Karpas-422 (cell line): ENCODE measurements at regions not wholly inside any gene's neighbourhood (a gene's known extent, or its start where the extent isn't known, plus 50 kb on each side); places are given as distances from the start of the nearest gene placed in this dataset.
"Not testable (repeated sequence)": the region's sequence is repeated elsewhere in the genome, so short reads cannot be mapped to it uniquely, and the experiment has no call there.

ENCODE experiments used
- DNase-seq: peaks from one replicate; pipeline ENCODE4 v3.0.0-alpha.2; 2015
- H2AFZ ChIP-seq: fragments of 200-600 bp; sonication (generic); 2 replicates; pipeline ENCODE4 v1.6.1; 2014; ENCODE audit warnings: antibody characterized with exemption, low read length, mixed read lengths
- H3K27ac ChIP-seq: fragments of 200-600 bp; sonication (generic); 2 replicates; pipeline ENCODE4 v1.5.1; 2014; ENCODE audit warnings: mild to moderate bottlenecking, low read length, moderate library complexity
- H3K27me3 ChIP-seq: fragments of 200-600 bp; sonication (generic); 2 replicates; pipeline ENCODE4 v1.6.1; 2014; ENCODE audit warnings: low read length, mixed read lengths
- H3K36me3 ChIP-seq: fragments of 200-600 bp; sonication (generic); 2 replicates; pipeline ENCODE4 v1.6.1; 2014; ENCODE audit warnings: low read length, mixed read lengths; ENCODE audit not compliant: insufficient read depth
- H3K4me1 ChIP-seq: fragments of 200-600 bp; sonication (generic); 2 replicates; pipeline ENCODE4 v1.6.1; 2014; ENCODE audit warnings: mild to moderate bottlenecking, low read length, mixed read lengths
- H3K4me2 ChIP-seq: fragments of 200-600 bp; sonication (generic); 2 replicates; pipeline ENCODE4 v1.6.1; 2014; ENCODE audit warnings: low read length, low read depth, mild to moderate bottlenecking; ENCODE audit not compliant: poor library complexity, severe bottlenecking
- H3K4me3 ChIP-seq: fragments of 200-600 bp; sonication (generic); 2 replicates; pipeline ENCODE4 v1.5.1; 2014; ENCODE audit warnings: mild to moderate bottlenecking, antibody characterized with exemption, low read length, mixed read lengths
- H3K79me2 ChIP-seq: fragments of 200-600 bp; sonication (generic); 2 replicates; pipeline ENCODE4 v1.6.1; 2014; ENCODE audit warnings: mild to moderate bottlenecking, low read length, mixed read lengths
- H3K9ac ChIP-seq: fragments of 200-600 bp; sonication (generic); 2 replicates; pipeline ENCODE4 v1.6.0; 2014; ENCODE audit warnings: low read length
- H3K9me2 ChIP-seq: fragments of 200-600 bp; sonication (generic), shearing (Covaris generic); replicated peaks from 2 replicates; pipeline ENCODE4 v1.6.0; 2014; ENCODE audit warnings: mild to moderate bottlenecking, low read length, moderate library complexity; ENCODE audit not compliant: insufficient read depth
- H3K9me3 ChIP-seq: fragments of 300-700, 200-600 bp; sonication (generic); 2 replicates; pipeline ENCODE4 v1.6.1; 2014; ENCODE audit warnings: low read length, mixed read lengths
- H4K20me1 ChIP-seq: fragments of 200-600 bp; sonication (generic); 2 replicates; pipeline ENCODE4 v1.6.1; 2014; ENCODE audit warnings: mild to moderate bottlenecking, antibody characterized with exemption, low read length, low read depth; ENCODE audit not compliant: insufficient read depth

DNA sequence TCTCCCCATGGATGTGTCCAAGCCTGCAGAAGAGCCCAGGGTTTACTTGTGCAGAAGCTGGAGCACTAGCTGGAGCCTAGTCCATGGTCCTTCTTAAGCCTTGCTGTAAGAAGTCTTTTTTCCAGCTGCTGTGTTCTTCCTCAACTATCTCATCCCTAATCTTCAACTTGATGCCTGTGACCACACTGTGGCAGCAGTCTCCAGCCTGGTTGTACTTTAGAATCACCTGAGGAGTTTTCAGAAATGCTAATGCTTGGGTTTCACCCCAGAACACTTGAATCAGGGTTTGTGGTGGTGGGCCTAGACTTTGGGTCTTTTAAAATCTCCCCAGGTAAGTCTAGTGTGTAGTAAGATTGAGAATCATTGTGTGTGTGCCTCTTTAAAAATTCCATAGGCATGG lies 173.6 kb downstream of the ADCYAP1 start:
- H3K79me2 ChIP-seq: no peaks in the 10 kb centered on the region
- no peaks in the 10 kb centered on the region for H3K9me3 ChIP-seq
- no peaks in the 10 kb centered on the region for H4K20me1 ChIP-seq
- no peaks in the 10 kb centered on the region for H3K4me1 ChIP-seq
- no peak overlapping the region for H3K4me3 ChIP-seq
- DNase-seq: no peak
- no peak overlapping the region for H3K9ac ChIP-seq
- no peak overlapping the region for H3K27ac ChIP-seq
- H3K36me3 ChIP-seq: no peaks in the 10 kb centered on the region
- no peak overlapping the region for H2AFZ ChIP-seq
- no peak overlapping the region for H3K4me2 ChIP-seq
- H3K27me3 ChIP-seq: no peaks in the 10 kb centered on the region
- no peaks in the 10 kb centered on the region for H3K9me2 ChIP-seq

DNA sequence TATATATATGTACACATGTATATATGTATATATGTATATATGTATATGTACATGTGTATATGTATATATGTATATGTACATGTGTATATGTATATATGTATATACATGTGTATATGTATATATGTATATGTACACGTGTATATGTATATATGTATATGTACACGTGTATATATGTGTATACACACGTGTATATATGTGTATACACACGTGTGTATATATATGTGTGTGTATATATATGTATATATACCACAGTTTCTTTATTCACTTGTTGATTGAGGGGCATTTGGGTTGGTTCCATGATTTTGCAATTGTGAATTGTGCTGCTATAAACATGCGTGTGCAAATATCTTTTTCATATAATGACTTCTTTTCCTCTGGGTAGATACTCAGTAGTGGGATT lies 179.0 kb downstream of the ADCYAP1 start:
- H3K9ac ChIP-seq, H3K4me1 ChIP-seq, H2AFZ ChIP-seq, H3K9me3 ChIP-seq, H3K9me2 ChIP-seq, H3K79me2 ChIP-seq, H3K4me3 ChIP-seq, H4K20me1 ChIP-seq, H3K4me2 ChIP-seq, H3K36me3 ChIP-seq, DNase-seq, H3K27ac ChIP-seq, H3K27me3 ChIP-seq: not testable (repeated sequence)

DNA sequence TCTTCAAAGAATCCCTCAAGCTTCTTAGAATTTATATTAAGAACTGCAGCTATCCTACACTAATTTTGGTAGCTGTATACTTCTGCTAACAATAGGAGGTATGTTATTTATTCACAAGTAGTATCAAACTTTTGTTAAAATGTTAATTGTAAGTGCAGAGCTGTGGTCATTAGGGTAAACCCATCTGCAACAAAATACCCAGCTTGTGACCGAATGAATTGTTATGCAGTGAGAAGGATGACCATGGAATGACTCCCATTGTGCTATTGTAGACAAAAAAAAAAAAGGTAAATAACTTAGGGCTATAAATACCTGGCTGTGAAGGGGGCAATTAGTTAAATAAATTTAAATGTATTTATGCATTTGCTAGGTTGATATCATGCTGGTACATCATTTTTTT lies 186.1 kb downstream of the ADCYAP1 start:
- no peak for DNase-seq
- no peak overlapping the region for H3K9ac ChIP-seq
- H3K9me2 ChIP-seq: no peaks in the 10 kb centered on the region
- H3K4me2 ChIP-seq: no peak overlapping the region
- no peak overlapping the region for H3K27ac ChIP-seq
- no peaks in the 10 kb centered on the region for H3K4me1 ChIP-seq
- no peaks in the 10 kb centered on the region for H3K27me3 ChIP-seq
- no peak overlapping the region for H3K4me3 ChIP-seq
- H4K20me1 ChIP-seq: no peaks in the 10 kb centered on the region
- H3K79me2 ChIP-seq: no peaks in the 10 kb centered on the region
- no peak overlapping the region for H2AFZ ChIP-seq
- H3K36me3 ChIP-seq: no peaks in the 10 kb centered on the region
- H3K9me3 ChIP-seq: peaks cover 7% of the 10 kb centered on the region

DNA sequence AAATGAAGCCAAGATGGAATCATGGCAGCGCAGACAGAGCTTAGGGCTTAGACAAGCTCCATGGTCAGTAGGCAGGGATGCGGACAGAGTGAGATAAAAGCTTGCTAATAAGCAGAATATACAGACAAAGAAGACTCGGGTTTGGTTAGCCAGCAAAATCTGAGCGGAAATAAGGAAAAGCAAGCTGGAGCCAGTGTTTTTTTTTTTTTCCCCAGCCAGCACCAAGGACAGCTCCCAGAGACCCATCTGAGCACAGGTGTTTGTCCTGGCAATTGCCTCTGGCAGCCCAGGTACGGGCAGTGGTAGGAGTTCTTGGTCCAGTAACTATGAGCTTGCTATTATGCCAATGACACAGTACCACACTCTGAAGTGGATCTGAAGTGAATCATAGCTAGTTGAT lies 187.6 kb downstream of the ADCYAP1 start:
- Histone ChIP-seq H4K20me1 (no peaks in the 10 kb centered on the region), H2AFZ (no peak overlapping the region), H3K9me3 (peaks cover 7% of the 10 kb centered on the region), H3K36me3 (no peaks in the 10 kb centered on the region), H3K4me3 (no peak overlapping the region), H3K9ac (no peak overlapping the region), H3K4me1 (no peaks in the 10 kb centered on the region), H3K27me3 (no peaks in the 10 kb centered on the region), H3K27ac (no peak overlapping the region), H3K4me2 (no peak overlapping the region), H3K9me2 (no peaks in the 10 kb centered on the region), H3K79me2 (no peaks in the 10 kb centered on the region)
- DNase-seq: no peak

DNA sequence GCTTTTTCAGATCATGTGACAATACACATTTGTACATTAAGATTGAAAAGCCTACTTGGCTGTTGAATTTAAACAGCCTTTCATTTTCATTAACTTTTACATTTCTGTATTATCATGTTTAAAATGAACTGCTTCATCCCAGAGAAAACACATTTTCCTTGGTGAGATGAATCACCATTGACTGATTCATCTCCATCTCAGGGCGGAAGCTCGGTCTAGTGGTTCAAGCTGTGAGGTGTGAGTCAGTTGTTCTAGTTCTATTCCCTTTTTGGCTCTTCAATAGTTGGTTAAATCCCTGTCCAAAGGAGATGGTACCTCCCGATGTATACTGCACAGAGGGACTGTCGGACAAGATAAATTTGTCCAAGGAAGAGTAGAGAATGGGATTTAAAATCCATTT lies 189.7 kb downstream of the ADCYAP1 start:
- no peak overlapping the region for H3K9ac ChIP-seq
- no peak overlapping the region for H3K27ac ChIP-seq
- H3K36me3 ChIP-seq: no peaks in the 10 kb centered on the region
- H3K27me3 ChIP-seq: no peaks in the 10 kb centered on the region
- no peaks in the 10 kb centered on the region for H4K20me1 ChIP-seq
- H3K9me3 ChIP-seq: peaks cover 7% of the 10 kb centered on the region
- no peak overlapping the region for H3K4me2 ChIP-seq
- H3K9me2 ChIP-seq: no peaks in the 10 kb centered on the region
- no peak overlapping the region for H3K4me3 ChIP-seq
- H2AFZ ChIP-seq: no peak overlapping the region
- H3K79me2 ChIP-seq: no peaks in the 10 kb centered on the region
- H3K4me1 ChIP-seq: no peaks in the 10 kb centered on the region
- no peak for DNase-seq

DNA sequence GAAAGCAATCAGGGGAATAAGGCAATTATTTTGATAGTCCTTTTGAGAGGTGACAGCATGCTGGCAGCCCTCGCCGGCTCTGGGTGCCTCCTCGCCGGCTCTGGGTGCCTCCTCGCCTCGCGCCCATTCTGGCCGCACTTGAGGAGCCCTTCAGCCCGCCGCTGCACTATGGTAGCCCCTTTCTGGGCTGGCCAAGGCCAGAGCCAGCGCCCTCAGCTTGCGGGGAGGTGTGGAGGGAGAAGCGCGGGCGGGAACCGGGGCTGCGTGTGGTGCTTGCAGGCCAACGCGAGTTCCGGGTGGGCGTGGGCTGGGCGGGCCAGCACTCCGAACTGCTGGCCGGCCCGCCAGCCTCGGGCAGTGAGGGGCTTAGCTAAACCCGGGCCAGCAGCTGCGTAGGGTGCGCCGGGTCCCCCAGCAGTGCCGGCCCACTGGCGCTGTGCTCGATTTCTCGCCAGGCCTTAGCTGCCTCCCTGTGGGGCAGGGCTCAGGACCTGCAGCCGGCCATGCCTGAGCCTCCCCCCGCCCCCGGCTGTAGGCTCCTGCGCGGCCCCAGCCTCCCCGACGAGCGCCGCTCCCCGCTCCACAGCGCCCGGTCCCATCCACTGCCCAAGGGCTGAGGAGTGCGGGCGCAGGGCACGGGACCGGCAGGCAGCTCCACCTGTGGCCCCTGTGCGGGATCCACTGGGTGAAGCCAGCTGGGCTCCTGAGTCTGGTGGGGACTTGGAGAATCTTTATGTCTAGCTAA lies 193.5 kb downstream of the ADCYAP1 start:
- H3K9me2 ChIP-seq, H3K4me3 ChIP-seq, H3K79me2 ChIP-seq, H3K9ac ChIP-seq, DNase-seq, H4K20me1 ChIP-seq, H3K4me1 ChIP-seq, H3K27ac ChIP-seq, H3K4me2 ChIP-seq, H3K36me3 ChIP-seq, H2AFZ ChIP-seq, H3K9me3 ChIP-seq, H3K27me3 ChIP-seq: not testable (repeated sequence)

DNA sequence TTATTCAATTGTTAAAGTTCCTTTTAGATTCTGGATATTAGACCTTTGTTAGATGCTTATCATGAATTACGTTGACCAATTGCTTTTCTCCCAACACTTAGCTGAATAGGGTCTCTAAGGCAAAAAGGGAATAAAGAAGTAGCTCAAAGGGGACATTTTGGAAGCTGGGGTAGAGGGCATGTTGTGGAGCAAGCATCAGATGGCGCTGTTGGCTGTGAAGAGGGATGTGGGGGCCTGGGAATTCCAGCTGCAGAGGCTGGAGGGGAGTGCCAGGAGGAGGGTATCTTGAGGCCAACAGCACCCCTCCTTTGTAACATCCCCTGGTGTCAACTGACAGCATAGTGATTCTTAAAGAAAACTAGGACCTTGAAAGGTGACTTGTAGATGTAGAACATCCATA lies 198.2 kb downstream of the ADCYAP1 start:
- Histone ChIP-seq H2AFZ (no peak overlapping the region), H3K9ac (no peak overlapping the region), H3K79me2 (no peaks in the 10 kb centered on the region), H4K20me1 (no peaks in the 10 kb centered on the region), H3K9me2 (no peaks in the 10 kb centered on the region), H3K4me1 (no peaks in the 10 kb centered on the region), H3K36me3 (no peaks in the 10 kb centered on the region), H3K4me2 (no peak overlapping the region), H3K9me3 (peaks cover 12% of the 10 kb centered on the region; the same call in 1 of the 2 replicates), H3K27me3 (no peaks in the 10 kb centered on the region), H3K4me3 (no peak overlapping the region), H3K27ac (no peak overlapping the region)
- DNase-seq: no peak

DNA sequence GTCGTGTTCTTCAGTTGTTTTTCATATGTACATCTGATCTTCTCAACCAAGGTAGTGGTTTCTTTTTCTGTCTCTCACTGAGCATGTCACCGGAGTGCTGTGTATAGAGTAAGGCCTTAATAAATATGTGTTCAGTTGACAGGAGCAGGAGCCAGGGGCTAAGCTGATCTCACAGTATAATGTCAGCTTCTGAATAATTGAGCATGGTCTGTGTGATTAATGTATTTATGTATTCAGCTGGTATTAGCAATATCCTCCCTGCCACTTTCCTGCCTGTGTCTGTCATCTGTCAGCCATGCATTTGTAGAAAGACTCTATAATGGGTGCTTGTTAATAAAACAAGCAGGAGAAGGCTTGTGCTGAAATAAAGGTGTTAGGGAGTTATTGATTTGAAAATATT lies 198.9 kb downstream of the ADCYAP1 start:
- Histone ChIP-seq H3K9me3 (peaks cover 14% of the 10 kb centered on the region; the same call in 1 of the 2 replicates), H3K27ac (no peak overlapping the region), H2AFZ (no peak overlapping the region), H3K4me1 (no peaks in the 10 kb centered on the region), H3K9me2 (no peaks in the 10 kb centered on the region), H3K79me2 (no peaks in the 10 kb centered on the region), H3K4me3 (no peak overlapping the region), H3K36me3 (no peaks in the 10 kb centered on the region), H3K4me2 (no peak overlapping the region), H3K9ac (no peak overlapping the region), H3K27me3 (no peaks in the 10 kb centered on the region), H4K20me1 (no peaks in the 10 kb centered on the region)
- DNase-seq: no peak
